H9 (cell line): ENCODE measurements at regions not wholly inside any gene's neighbourhood (a gene's known extent, or its start where the extent isn't known, plus 50 kb on each side); places are given as distances from the start of the nearest gene placed in this dataset.

Experiments used
- DNase-seq: peaks from one replicate; pipeline ENCODE4 v3.0.0-alpha.2; 2017
- H2AFZ ChIP-seq: one replicate; pipeline ENCODE4 v1.6.1; 2013; ENCODE audit warnings: mild to moderate bottlenecking, low read length, control low read depth, moderate library complexity
- H2AK5ac ChIP-seq: 2 replicates; pipeline ENCODE4 v1.6.1; 2013; ENCODE audit warnings: low read length, control low read depth, mixed read lengths; ENCODE audit not compliant: insufficient read length
- H2BK120ac ChIP-seq: one replicate; pipeline ENCODE4 v1.6.1; 2013; ENCODE audit warnings: low read depth, mild to moderate bottlenecking, low read length, control low read depth, inconsistent platforms; ENCODE audit not compliant: poor library complexity, severe bottlenecking
- H2BK12ac ChIP-seq: 2 replicates; pipeline ENCODE4 v1.6.1; 2013; ENCODE audit warnings: low read length, control low read depth, mixed read lengths, low read depth; ENCODE audit not compliant: insufficient read length
- H2BK15ac ChIP-seq: 2 replicates; pipeline ENCODE4 v1.6.1; 2013; ENCODE audit warnings: low read depth, low read length, control low read depth
- H2BK20ac ChIP-seq: one replicate; pipeline ENCODE4 v1.6.1; 2013; ENCODE audit warnings: low read depth, mild to moderate bottlenecking, low read length, control low read depth, inconsistent platforms; ENCODE audit not compliant: poor library complexity, severe bottlenecking
- H2BK5ac ChIP-seq: 2 replicates; pipeline ENCODE4 v1.6.1; 2013; ENCODE audit warnings: low read length, control low read depth, mixed read lengths; ENCODE audit not compliant: insufficient read length
- H3K14ac ChIP-seq: 2 replicates; pipeline ENCODE4 v1.6.1; 2013; ENCODE audit warnings: low read length, control low read depth; ENCODE audit not compliant: insufficient read depth
- H3K18ac ChIP-seq: 2 replicates; pipeline ENCODE4 v1.6.1; 2013; ENCODE audit warnings: low read depth, mild to moderate bottlenecking, mixed read lengths, low read length, control low read depth; ENCODE audit not compliant: insufficient read length
- H3K23ac ChIP-seq: 2 replicates; pipeline ENCODE4 v1.6.1; 2013; ENCODE audit warnings: low read length, control low read depth, mixed read lengths, low read depth; ENCODE audit not compliant: insufficient read length
- H3K23me2 ChIP-seq: 2 replicates; pipeline ENCODE4 v1.6.1; 2013; ENCODE audit warnings: low read depth, mild to moderate bottlenecking, mixed read lengths, low read length, control low read depth; ENCODE audit not compliant: insufficient read length, poor library complexity, severe bottlenecking
- H3K27ac ChIP-seq: 2 replicates; pipeline ENCODE4 v1.5.1; 2013; ENCODE audit warnings: low read length, control low read depth, mixed read lengths, low read depth; ENCODE audit not compliant: insufficient read length
- H3K27me3 ChIP-seq: 2 replicates; pipeline ENCODE4 v1.6.1; 2013; ENCODE audit warnings: low read length, control low read depth, inconsistent platforms; ENCODE audit not compliant: insufficient read depth
- H3K4ac ChIP-seq: 2 replicates; pipeline ENCODE4 v1.6.1; 2013; ENCODE audit warnings: low read depth, mild to moderate bottlenecking, control low read depth, inconsistent platforms, low read length, moderate library complexity
- H3K4me1 ChIP-seq: 2 replicates; pipeline ENCODE4 v1.6.1; 2013; ENCODE audit warnings: low read length, control low read depth, inconsistent platforms; ENCODE audit not compliant: insufficient read depth
- H3K4me2 ChIP-seq: 2 replicates; pipeline ENCODE4 v1.6.1; 2013; ENCODE audit warnings: low read length, control low read depth, mixed read lengths; ENCODE audit not compliant: insufficient read length, insufficient read depth
- H3K56ac ChIP-seq: 2 replicates; pipeline ENCODE4 v1.6.1; 2013; ENCODE audit warnings: low read depth, mild to moderate bottlenecking, mixed read lengths, low read length, control low read depth; ENCODE audit not compliant: insufficient read length
- H3K79me1 ChIP-seq: 2 replicates; pipeline ENCODE4 v1.6.1; 2013; ENCODE audit warnings: low read depth, mild to moderate bottlenecking, moderate library complexity, low read length, control low read depth, inconsistent platforms; ENCODE audit not compliant: insufficient read depth, poor library complexity, severe bottlenecking
- H3K79me2 ChIP-seq: 2 replicates; pipeline ENCODE4 v1.6.1; 2013; ENCODE audit warnings: low read length, control low read depth, inconsistent platforms; ENCODE audit not compliant: insufficient read depth
- H3K9ac ChIP-seq: 2 replicates; pipeline ENCODE4 v1.6.1; 2013; ENCODE audit warnings: low read length, control low read depth, mixed read lengths; ENCODE audit not compliant: insufficient read length; ENCODE audit errors: extremely low read depth
- H3K9me3 ChIP-seq: one replicate; pipeline ENCODE4 v1.6.1; 2013; ENCODE audit warnings: low read depth, low read length, inconsistent platforms; ENCODE audit not compliant: control insufficient read depth
- H3T11ph ChIP-seq: one replicate; pipeline ENCODE4 v1.6.1; 2013; ENCODE audit warnings: mild to moderate bottlenecking, low read length, control low read depth, inconsistent platforms
- H4K20me1 ChIP-seq: one replicate; pipeline ENCODE4 v1.6.1; 2013; ENCODE audit not compliant: control insufficient read depth, insufficient read length, insufficient read depth
- H4K5ac ChIP-seq: 2 replicates; pipeline ENCODE4 v1.6.1; 2013; ENCODE audit warnings: low read depth, mild to moderate bottlenecking, mixed read lengths, low read length, control low read depth; ENCODE audit not compliant: insufficient read length
- H4K8ac ChIP-seq: replicated peaks from 2 replicates; pipeline ENCODE4 v1.6.1; 2013; ENCODE audit warnings: low read length, control low read depth, mixed read lengths, low read depth; ENCODE audit not compliant: insufficient read length
- H4K91ac ChIP-seq: 2 replicates; pipeline ENCODE4 v1.6.1; 2013; ENCODE audit warnings: low read depth, mild to moderate bottlenecking, moderate library complexity, mixed read lengths, low read length, control low read depth; ENCODE audit not compliant: insufficient read length
- H3K27ac Mint-ChIP-seq, 3 experiments: 2 replicates in 2 of 3; 3 replicates in 1 of 3; pipeline ENCODE4 v1.8.0; 2020 to 2021; ENCODE audit warnings: mixed read lengths in 3 of 3, mild to moderate bottlenecking in 1 of 3, moderate library complexity in 1 of 3
- H3K27me3 Mint-ChIP-seq: 2 replicates; pipeline ENCODE4 v1.8.0; 2021; ENCODE audit warnings: low read depth, mild to moderate bottlenecking, moderate library complexity, mixed read lengths
- H3K36me3 Mint-ChIP-seq, 3 experiments: 2 replicates in 2 of 3; 3 replicates in 1 of 3; pipeline ENCODE4 v1.8.0; 2020 to 2021; ENCODE audit warnings: low read depth in 3 of 3, mixed read lengths in 3 of 3; ENCODE audit not compliant: insufficient read depth in 1 of 3
- H3K4me1 Mint-ChIP-seq, 2 experiments: 2 replicates each; pipeline ENCODE4 v1.8.0; 2020; ENCODE audit warnings: mixed read lengths in 2 of 2
- H3K4me3 Mint-ChIP-seq, 2 experiments: 2 replicates in 1 of 2; 3 replicates in 1 of 2; pipeline ENCODE4 v1.8.0; 2020 to 2021; ENCODE audit warnings: mild to moderate bottlenecking in 2 of 2, mixed read lengths in 2 of 2, moderate library complexity in 1 of 2
- H3K9me3 Mint-ChIP-seq, 2 experiments: 2 replicates in 1 of 2; 3 replicates in 1 of 2; pipeline ENCODE4 v1.8.0; 2020; ENCODE audit warnings: mild to moderate bottlenecking in 2 of 2, mixed read lengths in 2 of 2, moderate library complexity in 1 of 2
- WGBS: extraction: QIAGEN DNeasy Blood & Tissue Kit; methylation state at CpG from one replicate; pipeline ENCODE4 v1.1.7; 2013; ENCODE audit warnings: missing lambda C conversion rate, low lambda C conversion rate, mixed read lengths; ENCODE audit not compliant: insufficient read length; ENCODE audit errors: extremely low coverage; 5-methylcytosine and 5-hydroxymethylcytosine counted together
- TF ChIP-seq, protein P1 (sequence below): fragments of 200-600 bp; sonication (generic); conservative IDR thresholded peaks from 3 replicates; pipeline ENCODE4 v1.8.0; 2021; ENCODE audit warnings: antibody characterized with exemption, mild to moderate bottlenecking

GRCh38 chr2:20541294-20541640 lies 94.4 kb downstream of the RHOB start:
- H3K9me3 ChIP-seq, result no peaks in the 10 kb centered on the region
- H2BK15ac ChIP-seq, result no peak overlapping the region
- no peak overlapping the region for H2AFZ ChIP-seq
- Mint-ChIP-seq H3K27me3 (peaks cover 24% of the 10 kb centered on the region), H3K36me3 (no peaks in the 10 kb centered on the region; a peak in 1 of 7 replicates), H3K4me3 (no peak overlapping the region), H3K9me3 (peaks cover 3 to 7% of the 10 kb centered on the region in 2 experiments; a peak in 3 of 5 replicates), H3K27ac (no peak overlapping the region), H3K4me1 (peaks cover 43 to 48% of the 10 kb centered on the region in 2 experiments)
- no peaks in the 10 kb centered on the region for H4K20me1 ChIP-seq
- no peak overlapping the region for H3T11ph ChIP-seq
- no peak overlapping the region for H3K4me2 ChIP-seq
- no CpG with 5 or more reads among the region's 7 CpGs for WGBS
- H2BK5ac ChIP-seq, result no peak overlapping the region
- H3K27ac ChIP-seq, result no peak overlapping the region
- DNase-seq, result no peak
- no peaks in the 10 kb centered on the region for H3K79me1 ChIP-seq
- no peaks in the 10 kb centered on the region for H3K79me2 ChIP-seq
- H3K9ac ChIP-seq, result no peak overlapping the region
- H4K91ac ChIP-seq, result no peak overlapping the region
- no peak overlapping the region for H3K4ac ChIP-seq
- no peak overlapping the region for H3K56ac ChIP-seq
- no peak overlapping the region for H4K8ac ChIP-seq
- no peaks in the 10 kb centered on the region for H3K27me3 ChIP-seq
- H2BK12ac ChIP-seq, result no peak overlapping the region
- H2AK5ac ChIP-seq, result no peak overlapping the region
- H3K4me1 ChIP-seq, result peaks cover 13% of the 10 kb centered on the region; the same call in 1 of the 2 replicates
- H2BK20ac ChIP-seq, result no peak overlapping the region
- no peak overlapping the region for H3K14ac ChIP-seq
- TF ChIP-seq, protein P1, sequence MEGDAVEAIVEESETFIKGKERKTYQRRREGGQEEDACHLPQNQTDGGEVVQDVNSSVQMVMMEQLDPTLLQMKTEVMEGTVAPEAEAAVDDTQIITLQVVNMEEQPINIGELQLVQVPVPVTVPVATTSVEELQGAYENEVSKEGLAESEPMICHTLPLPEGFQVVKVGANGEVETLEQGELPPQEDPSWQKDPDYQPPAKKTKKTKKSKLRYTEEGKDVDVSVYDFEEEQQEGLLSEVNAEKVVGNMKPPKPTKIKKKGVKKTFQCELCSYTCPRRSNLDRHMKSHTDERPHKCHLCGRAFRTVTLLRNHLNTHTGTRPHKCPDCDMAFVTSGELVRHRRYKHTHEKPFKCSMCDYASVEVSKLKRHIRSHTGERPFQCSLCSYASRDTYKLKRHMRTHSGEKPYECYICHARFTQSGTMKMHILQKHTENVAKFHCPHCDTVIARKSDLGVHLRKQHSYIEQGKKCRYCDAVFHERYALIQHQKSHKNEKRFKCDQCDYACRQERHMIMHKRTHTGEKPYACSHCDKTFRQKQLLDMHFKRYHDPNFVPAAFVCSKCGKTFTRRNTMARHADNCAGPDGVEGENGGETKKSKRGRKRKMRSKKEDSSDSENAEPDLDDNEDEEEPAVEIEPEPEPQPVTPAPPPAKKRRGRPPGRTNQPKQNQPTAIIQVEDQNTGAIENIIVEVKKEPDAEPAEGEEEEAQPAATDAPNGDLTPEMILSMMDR, result no peak
- H3K23me2 ChIP-seq, result no peaks in the 10 kb centered on the region
- no peak overlapping the region for H4K5ac ChIP-seq
- H3K18ac ChIP-seq, result no peak overlapping the region
- H3K23ac ChIP-seq, result no peak overlapping the region
- no peak overlapping the region for H2BK120ac ChIP-seq
